ENCODE measurements at regions not wholly inside any gene's neighbourhood (a gene's known extent, or its start where the extent isn't known, plus 50 kb on each side); places are given as distances from the start of the nearest gene placed in this dataset.

DNA sequence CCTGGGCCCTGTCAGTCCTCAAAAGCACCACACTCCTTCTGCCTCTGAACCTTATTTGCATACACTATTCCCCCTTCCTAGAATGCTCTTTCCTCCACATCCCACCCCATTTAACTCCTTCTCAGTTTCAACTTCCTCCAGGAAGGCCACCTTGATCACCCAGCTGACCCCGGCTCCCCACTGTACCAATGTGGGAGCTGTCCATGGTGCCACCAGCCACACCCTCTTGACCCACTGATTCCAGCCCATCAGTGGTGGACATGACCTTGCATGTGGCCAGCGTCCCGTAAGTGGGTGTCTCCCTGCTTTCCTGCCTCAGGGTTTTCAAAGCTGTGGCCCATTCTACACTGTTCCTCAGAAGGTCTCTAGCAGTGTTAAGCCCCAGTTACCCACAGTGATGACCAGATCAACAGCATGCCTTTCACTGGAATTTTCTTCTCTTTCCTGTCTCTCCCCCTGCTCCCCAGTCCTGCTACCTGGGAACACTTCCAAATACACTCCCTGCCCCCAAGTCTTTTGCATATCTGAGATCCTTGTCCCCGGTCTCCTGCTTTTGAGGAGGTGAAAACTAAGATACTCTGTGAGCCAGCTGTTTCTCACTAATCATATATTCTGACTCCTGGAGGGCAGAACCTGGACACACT lies 346.6 kb downstream of the MN1 start:
- no peak for DNase-seq (ENCODE audit: low read depth in 1 of 2, low spot score in 1 of 2)

DNA sequence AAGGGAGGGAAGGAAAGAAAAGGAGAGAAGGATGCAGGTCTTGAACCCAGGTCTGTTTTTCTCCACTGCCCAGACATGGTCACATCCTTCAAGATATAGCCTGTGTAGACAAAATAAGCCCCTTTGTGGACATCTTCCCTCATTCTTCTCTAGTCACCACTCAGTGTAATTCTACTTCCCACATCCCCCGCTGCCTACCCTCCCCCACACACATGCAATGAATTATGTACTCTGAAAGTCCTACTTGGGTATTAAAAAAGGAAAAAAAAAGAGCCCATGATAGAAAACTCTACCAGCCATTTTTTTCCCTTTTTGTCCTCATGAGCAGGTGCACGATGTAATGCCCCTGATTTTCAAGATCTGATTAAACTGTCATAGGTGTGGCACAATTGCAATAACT lies 346.0 kb downstream of the MN1 start:
- DNase-seq (ENCODE audit: low read depth in 1 of 2, low spot score in 1 of 2) = no peak

DNA sequence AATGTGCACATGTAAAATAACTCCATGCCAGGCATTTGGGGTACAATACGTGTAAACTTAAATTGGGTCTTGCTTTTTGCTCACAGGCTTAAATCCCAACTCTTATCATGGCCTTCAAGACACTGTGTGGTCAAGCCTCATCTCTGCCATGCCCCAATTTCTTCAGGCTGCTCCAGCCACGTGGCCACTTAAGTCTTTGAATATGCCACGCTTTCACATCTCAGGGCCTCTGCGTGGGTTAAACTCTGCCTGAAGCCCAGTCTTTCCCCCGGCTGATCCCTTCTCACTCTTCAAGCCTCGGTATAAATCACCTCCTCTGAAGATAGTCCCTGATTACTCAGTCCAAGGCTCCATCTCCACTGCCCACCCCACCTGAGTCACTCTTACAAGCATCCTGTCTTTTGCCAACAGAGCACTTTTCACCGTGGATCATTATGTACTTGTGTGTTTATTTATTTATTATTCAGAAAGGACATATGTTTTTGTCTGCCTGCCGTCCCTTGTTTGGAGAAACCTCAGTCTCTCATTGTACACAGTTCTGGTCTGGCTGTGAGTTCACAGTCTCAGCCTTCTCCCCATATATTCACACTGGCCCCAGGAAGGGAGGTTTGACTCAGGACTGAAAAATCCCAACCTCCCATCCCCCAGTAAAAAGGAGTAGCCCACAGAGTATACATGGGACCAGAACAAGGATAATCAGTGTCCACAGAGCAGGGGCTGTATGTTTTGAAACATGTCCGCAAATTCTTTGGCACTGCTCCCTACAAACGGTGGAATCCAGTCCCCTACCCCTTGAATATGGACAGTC lies 344.7 kb downstream of the MN1 start:
- DNase-seq (ENCODE audit: low read depth in 1 of 2, low spot score in 1 of 2) = no peak

DNA sequence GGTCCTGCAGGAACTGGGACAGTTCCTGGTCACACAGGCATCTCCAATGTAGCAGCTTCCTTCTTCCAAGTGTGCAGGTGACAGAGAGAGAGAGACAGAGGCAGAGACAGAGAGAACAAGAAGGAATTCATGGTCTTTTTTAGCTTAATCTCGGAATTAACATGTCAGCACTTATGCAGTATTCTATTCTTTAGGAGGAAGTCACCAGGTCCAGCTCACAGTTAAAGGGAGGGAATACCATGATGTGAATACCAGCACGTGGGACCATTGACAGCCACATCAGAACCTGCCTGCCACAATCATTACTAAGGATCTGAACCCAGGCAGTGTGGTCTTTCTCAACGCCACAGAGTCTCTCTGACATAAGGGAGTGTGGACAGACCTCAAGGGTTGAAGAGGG lies 341.6 kb downstream of the MN1 start:
- DNase-seq (ENCODE audit: low read depth in 1 of 2, low spot score in 1 of 2) = no peak

DNA sequence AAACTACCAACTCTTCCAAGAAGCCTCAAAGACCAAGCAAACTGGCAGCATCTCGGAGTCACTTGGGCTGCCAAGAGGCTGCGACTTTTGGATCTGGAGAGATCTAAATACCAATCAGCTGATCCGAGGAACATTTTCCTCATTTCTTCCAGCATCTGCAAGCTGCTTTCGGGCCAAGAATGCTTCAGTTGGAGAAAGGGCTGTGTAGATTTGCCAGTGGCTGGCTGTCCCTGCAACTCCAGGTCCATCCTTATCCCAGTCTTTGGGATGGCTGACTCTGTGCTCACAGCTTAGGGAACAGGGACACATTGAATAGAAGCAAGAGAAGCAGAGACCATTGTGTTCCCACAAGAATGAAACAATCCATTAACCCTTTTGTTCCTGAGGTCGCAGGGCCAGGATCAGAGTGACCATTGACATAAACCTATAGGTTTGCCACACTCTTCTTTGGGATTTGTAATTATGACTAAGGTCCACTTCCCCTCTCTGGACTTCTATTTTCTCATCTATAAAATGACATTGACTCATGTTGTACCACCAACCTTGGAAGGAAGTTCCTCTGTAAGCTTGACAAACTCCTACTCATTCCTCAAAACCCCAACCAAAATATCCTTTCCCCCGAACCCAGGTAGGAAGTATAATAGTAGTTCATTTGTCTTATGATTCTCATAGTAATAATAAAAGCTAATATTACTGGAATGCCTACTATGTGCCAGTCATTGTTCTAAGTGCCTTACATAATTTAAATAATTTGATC lies 340.8 kb downstream of the MN1 start:
- no peak for DNase-seq (ENCODE audit: low read depth in 1 of 2, low spot score in 1 of 2)

DNA sequence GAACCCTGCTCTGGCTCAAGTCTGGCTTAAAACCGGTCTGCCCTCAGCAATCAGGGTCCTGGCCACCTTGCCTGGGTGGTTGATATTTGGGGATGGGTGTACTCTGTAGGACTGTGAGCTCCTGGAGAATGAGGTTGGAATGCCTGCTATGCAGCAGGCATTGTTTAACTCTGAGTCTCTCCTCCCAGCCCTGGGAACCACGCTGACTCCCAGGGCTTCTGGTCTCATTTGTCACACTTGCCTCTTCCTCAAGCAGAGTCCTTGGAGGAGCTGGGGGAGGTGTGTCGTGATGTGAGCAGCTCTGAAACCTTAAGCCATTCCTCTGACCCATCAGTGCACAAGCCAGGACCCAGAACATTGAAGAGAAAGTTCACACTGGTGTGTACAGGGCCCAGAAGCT lies 340.1 kb downstream of the MN1 start:
- DNase-seq (ENCODE audit: low read depth in 1 of 2, low spot score in 1 of 2) = no peak

DNA sequence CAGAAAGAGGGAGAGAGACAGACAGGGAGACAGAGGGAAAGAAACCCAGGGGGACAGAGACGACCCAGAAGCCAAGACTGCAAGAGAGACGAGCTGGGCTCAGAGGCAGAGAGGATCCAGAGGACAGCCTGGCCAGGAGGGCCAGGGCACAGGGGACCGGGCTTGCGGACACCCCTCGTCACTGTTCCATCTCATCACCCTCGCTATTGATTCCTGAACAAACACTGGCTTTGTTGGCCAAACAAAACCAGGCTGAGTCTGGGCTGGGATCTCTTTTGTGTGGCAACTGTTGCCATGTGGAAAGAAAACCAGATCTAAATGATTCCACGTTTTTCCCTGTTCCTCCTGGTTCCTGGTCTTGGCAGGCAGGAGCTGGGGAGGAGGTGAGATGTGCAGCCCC lies 339.4 kb downstream of the MN1 start:
- no peak for DNase-seq (ENCODE audit: low read depth in 1 of 2, low spot score in 1 of 2)

DNA sequence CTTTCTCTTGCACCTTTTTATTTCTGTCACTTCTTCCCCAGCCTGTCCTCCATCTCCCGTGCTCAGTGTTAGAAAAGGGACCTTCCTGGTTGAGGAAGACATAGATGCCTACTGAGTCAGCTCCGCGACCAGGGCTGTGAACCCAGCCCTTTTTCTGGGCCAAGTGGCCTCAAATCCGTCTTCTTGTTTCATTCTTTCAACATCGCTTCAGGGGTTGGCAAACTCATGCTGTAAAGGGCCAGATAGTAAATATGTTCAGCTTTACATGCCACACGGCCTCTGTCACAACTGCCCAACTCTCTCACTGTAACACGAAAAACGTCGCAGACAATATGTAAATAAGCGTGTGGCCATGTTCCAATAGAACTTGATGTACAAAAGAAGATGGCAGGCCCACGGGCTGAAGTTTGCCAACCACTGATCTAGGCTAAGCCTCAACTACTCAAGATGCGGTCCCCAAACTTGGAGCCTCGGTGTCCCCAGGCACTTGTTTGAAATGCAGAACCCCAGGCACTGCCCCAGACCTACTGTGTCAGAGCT lies 338.4 kb downstream of the MN1 start:
- no peak for DNase-seq (ENCODE audit: low read depth in 1 of 2, low spot score in 1 of 2)

DNA sequence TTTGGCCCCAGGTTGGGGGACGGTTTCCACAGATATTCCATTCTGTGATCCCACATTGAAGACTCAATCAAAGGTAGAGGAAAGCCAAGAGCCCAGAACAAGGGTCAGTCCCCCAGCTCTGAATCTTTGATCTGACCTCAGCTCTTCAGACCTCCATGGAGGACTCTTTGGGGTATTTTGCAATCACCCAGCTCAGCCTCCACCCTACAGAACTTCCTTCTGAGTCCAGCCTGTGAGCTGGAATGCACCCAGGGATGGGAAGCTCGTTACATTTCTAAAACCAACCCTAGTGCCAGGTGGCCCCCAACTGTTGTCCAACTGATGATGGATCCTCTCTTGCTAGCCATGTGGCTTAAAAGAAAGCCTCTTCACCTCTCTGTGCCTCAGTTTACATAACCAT lies 335.3 kb downstream of the MN1 start:
- no peak for DNase-seq (ENCODE audit: low read depth in 1 of 2, low spot score in 1 of 2)

DNA sequence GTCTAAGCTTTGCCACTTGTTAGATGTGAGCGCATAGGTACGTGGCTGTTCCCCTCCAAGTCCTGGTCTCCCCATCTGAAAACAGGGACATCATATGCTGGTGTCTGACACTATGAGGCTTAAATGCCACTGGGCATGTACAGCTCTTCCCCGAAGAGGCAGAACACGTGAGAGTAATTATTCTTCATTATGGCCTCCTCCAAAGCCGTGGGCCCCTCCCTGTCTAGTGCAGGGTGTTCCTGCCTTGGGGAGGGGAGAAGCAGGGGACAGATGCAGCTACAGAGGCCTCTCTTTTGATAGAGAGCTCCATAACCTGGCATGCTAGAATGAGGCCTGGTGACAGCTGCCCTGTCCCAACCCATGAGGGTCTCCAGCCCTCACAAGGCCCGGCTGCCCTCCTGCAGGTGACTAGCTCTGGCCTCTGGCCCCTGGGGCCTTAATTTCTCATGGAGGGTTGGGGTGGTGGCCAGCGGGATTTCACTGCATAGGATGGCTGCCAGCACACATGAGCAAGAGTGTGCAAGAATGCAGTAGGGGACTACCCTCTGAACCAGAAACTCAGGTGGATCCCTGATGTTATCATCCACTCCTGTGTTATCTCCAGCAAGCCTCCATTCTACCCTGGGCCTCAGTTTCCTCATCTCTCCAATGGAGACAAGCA lies 334.6 kb downstream of the MN1 start:
- DNase-seq (ENCODE audit: low read depth in 1 of 2, low spot score in 1 of 2) = no peak

DNA sequence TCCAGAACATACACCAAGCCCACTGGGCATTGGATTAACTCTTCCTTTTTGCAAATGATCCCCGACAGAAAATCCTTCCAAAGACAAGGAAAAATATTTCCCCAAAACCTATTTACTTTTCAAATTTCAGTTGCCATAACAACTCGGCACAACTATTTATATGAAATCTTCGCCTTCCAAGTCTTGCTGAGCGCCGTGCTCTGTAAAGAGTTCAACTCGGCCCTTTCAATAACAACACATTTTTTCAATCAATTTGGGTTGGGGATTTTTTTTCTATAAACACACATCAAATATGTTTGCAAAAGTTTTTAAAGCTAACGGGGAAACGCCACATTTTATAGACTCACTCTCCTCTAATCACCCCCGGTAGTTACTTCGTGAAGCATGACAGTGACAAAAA lies 333.8 kb downstream of the MN1 start:
- no peak for DNase-seq (ENCODE audit: low read depth in 1 of 2, low spot score in 1 of 2)

DNA sequence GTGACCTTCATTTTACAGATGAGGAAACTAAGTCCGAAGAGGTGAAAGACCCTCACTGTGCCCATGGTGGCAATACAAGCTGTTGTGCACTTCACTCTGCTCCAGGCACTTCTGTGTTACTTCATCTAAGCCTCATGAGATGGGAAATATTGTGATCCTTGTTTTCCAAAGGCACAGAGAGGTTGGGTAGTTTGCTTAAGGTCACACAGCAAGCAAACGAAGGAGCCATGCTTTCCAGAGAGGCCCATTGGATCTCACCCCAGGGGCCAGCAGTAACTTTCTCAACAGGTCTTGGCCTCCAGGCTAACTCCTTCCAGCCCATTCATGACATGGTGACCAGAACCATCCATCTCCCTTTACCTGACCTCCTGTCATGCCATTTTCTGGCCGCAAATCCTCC lies 332.8 kb downstream of the MN1 start:
- no peak for DNase-seq (ENCODE audit: low read depth in 1 of 2, low spot score in 1 of 2)

DNA sequence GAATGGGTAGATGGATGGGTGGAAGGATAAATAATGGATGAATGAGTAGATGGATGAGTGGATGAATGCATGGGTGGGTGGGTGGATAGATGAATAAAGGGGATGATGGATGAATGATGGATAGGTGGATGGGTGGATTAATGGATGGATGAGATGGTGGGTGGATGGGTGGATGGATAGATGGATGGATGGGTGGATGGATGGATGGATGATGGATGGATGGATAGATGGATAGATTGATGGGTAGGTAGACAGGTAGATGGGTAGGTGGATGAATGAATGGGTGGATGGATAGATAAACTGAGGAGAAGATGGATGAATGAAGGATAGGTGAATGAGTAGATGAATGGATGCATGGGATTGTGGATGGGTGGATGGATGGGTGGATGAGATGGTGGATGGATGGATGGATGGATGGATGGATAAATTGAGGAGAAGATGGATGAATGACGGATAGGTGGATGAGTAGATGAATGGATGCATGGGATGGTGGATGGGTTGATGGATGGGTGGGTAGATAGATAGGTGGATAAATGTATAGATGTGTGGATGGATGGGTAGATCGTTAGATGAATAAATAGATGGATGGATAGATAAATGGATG lies 331.3 kb downstream of the MN1 start:
- DNase-seq (ENCODE audit: low read depth in 1 of 2, low spot score in 1 of 2) = no peak

DNA sequence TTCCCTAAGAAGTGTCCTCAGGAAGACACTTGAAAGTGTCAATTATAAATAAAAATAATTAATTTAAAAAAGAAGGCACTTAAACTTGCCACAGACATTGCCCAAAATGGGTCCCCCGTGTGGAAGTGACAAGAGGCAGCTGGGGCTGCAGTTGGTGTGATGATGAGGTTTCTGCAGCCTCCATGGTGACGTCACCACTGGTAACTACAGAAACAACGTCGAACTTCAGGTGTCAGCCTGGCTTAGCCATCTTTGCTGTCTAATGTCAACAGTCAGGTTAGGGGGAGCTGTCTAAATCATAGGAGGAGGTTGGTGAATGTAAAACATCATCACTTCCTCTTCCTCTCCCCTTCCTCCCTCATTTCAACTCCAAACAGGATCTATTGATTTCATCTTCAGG lies 328.6 kb downstream of the MN1 start:
- no peak for DNase-seq (ENCODE audit: low read depth in 1 of 2, low spot score in 1 of 2)

DNA sequence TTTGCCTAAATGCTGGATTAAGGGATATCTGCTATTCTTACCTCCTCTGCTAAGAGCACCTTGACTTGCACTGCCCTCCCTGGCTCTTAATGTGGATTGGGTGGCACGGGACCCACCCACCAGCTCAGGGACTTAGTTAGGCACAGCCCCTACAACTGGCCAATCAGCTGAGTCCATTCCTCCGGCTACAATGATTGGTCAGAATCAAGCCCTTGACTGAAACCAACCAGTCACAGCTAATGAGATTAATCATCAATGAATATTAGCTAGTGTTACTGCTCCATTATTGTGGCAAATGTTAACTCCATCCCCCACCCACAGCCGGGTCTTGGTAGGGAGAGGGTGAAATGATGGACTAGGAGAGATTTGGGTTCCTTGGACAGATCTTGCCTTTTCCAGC lies 328.0 kb downstream of the MN1 start:
- no peak for DNase-seq (ENCODE audit: low read depth in 1 of 2, low spot score in 1 of 2)

DNA sequence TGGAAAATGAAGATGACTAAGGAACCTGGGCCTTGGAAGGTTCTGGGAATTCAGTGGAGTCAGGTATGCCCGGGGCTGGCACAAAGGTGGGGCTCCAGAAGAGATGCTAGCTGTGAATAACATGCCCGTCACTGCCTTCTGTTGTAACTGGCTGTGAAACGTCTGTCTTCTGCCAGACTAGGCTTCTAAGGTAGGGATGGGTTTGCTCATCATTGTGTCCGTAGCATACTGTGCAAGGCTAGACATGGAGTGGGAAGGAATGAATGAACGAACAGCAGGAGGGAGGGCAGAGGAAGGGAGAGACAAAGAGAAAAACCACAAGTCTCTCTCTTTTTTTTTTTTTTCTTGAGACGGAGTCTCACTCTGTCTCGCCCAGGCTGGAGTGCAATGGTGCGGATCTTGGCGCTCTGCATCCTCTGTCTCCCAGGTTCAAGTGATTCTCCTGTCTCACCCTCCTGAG lies 327.4 kb downstream of the MN1 start:
- no peak for DNase-seq (ENCODE audit: low read depth in 1 of 2, low spot score in 1 of 2)

DNA sequence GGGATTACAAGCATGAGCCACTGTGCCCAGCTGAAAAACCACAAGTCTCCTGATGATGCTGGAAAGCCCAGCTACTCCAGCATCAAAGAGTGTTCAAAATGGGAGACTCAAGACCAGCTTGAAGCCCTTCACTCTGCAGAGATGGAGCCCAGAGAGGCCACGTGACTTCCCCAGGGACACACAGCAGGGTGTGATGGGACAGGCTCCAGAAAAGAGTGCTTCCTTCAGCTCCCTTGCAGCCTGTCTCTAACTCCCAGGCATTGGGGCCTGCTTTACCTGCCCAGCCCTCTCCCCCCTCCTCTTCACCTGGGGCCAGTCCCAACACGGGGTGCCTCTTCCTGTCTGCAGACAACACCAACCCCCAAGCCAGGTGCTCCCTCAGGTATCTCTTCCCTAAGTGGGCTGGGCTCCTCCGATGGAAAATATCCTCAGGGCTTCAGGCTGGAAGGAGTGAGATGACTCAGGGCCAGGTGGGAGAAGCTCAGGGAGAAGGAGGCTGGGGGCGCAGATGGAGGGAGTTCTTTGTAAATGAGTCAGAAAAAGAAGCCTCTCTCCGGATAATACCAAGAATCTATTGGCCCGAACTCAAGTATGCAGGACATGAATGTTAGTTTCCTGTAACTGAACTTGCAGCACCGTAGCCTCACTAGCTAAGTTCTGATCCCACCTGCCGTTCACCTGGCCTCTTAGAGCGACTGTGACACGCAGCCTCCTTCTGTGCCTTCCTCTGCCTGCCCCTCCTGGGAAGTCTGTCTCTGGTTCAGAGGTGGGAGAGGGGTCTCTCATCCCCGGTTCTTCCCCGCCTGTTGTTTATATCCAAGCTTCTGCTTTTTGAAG lies 326.6 kb downstream of the MN1 start:
- no peak for DNase-seq (ENCODE audit: low read depth in 1 of 2, low spot score in 1 of 2)

DNA sequence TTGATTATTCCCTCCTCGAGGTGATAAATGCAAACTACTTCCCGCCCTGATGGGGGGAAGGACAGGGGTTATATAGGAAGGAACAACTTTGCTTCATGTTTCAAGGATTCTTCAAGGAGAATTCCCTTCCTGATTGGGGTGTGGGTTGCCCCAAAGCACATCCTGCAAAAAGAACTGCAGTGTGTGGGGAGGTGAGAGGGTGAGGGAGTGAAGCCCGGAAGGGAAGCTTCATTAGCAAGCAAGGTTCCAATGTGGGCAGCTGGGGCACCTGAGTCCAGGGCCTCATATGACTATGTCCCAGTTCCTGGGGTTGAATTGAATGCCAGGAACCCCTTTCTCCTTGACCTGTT lies 326.0 kb downstream of the MN1 start:
- no peak for DNase-seq (ENCODE audit: low read depth in 1 of 2, low spot score in 1 of 2)

DNA sequence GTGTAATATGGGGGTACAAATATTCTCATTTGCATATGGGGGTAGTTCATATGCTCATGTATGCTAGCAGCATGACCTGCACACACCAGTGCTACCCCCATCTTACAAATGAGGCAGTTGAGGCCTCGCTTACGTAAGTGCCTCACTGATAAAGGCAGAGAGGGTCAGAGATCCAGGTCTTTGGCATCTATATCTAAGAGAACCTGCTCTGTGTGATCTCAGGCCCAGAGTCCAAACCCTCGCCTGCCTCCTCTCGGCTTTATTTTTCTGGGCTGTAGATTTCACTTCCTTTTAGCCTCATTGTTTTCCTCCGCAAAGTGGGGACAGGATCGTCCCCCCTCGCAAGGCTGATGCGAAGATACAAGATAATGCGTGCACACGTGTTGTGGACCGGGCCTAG lies 325.2 kb downstream of the MN1 start:
- DNase-seq (ENCODE audit: low read depth in 1 of 2, low spot score in 1 of 2) = no peak

DNA sequence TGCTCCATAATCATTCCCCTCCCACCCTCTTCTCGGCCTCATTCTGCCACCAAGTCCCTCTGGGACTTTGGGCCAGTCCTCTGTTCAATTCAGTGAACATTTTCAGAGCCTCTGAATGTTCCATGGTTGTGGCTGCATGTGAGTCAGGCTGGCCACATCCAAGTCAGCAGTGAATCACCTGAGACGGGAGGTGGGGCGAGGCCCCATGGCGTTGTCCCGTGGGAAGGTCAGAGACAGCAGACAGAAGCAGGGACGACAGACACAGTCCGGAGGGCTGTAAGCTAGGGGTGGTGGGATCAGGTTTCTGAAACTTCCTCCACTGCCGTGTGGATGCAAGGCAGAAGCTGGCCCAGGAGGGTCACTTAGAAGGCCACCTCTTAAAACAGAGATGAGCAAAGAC lies 324.8 kb downstream of the MN1 start:
- DNase-seq (ENCODE audit: low read depth in 1 of 2, low spot score in 1 of 2) = no peak

All from stimulated activated CD4-positive, alpha-beta T cell treated with anti-CD3 and anti-CD28 coated beads, Interleukin-15, amount 100 ng/mL, for 1 hour (primary cell).